ENCODE measurements at regions not wholly inside any gene's neighbourhood (a gene's known extent, or its start where the extent isn't known, plus 50 kb on each side); places are given as distances from the start of the nearest gene placed in this dataset.

DNA sequence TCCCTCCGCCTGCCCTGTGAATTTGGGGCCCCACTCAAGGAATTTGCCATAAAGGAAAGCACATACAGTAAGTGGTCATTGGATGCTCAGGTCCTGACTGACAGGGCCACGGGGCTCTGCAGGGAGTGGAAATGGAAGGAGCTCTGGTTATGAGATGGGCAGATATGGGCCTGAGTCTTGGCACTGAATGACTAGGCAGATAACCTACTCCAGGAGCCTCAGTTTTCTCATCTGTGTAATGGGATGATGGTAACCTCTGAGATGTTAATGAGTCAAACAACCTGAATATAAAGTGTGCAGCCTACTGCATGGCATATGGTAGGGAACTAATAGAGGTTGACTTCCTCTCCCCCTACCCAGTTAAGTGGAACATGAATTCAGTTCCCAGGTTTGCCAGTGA is 56.4 kb upstream of the NAA20 start:
- no peak for DNase-seq (ENCODE audit: low read depth in 2 of 2)
- TF ChIP-seq EZH2 (IDR thresholded peaks at IDR 0.05; ENCODE audit: low read length, missing control alignments), result no peak
- Histone ChIP-seq H3K36me3 (ENCODE audit: control insufficient read depth, insufficient read depth, low read length) (no peaks in the 10 kb centered on the region), H3K79me2 (ENCODE audit: control insufficient read depth, insufficient read depth, low read length) (no peaks in the 10 kb centered on the region), H3K4me3 (replicated peaks in 1 of 4; ENCODE audit: control extremely low read depth in 1 of 4, insufficient read depth in 1 of 4, low read depth in 3 of 4, low read length in 4 of 4) (no peak overlapping the region), H3K27me3 (ENCODE audit: control insufficient read depth, insufficient read depth, low read length) (no peaks in the 10 kb centered on the region), H4K20me1 (ENCODE audit: control insufficient read depth, extremely low read depth, insufficient read depth, low read length) (no peaks in the 10 kb centered on the region), H2AFZ (ENCODE audit: low read length) (no peak overlapping the region), H3K9me3 (ENCODE audit: control insufficient read depth, insufficient read depth, low read depth, low read length) (no peaks in the 10 kb centered on the region), H3K27ac (ENCODE audit: insufficient read depth, low read length) (no peak overlapping the region), H3K4me2 (ENCODE audit: extremely low read depth, insufficient read depth, low read length) (no peak overlapping the region), H3K9ac (ENCODE audit: insufficient read depth, low read length) (no peak overlapping the region), H3K4me1 (ENCODE audit: control insufficient read depth, extremely low read depth, insufficient read depth, low read length) (peaks cover 9% of the 10 kb centered on the region)

- no peak for TF ChIP-seq EZH2 (IDR thresholded peaks at IDR 0.05; ENCODE audit: low read length, missing control alignments)
- TF ChIP-seq, protein P1, sequence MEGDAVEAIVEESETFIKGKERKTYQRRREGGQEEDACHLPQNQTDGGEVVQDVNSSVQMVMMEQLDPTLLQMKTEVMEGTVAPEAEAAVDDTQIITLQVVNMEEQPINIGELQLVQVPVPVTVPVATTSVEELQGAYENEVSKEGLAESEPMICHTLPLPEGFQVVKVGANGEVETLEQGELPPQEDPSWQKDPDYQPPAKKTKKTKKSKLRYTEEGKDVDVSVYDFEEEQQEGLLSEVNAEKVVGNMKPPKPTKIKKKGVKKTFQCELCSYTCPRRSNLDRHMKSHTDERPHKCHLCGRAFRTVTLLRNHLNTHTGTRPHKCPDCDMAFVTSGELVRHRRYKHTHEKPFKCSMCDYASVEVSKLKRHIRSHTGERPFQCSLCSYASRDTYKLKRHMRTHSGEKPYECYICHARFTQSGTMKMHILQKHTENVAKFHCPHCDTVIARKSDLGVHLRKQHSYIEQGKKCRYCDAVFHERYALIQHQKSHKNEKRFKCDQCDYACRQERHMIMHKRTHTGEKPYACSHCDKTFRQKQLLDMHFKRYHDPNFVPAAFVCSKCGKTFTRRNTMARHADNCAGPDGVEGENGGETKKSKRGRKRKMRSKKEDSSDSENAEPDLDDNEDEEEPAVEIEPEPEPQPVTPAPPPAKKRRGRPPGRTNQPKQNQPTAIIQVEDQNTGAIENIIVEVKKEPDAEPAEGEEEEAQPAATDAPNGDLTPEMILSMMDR (conservative IDR thresholded peaks at IDR 0.05 in 1 of 2, IDR thresholded peaks at IDR 0.05 in 1 of 2; ENCODE audit: low read depth in 1 of 2, low read length in 2 of 2), result no peak
- no peaks in the 10 kb centered on the region for H4K20me1 ChIP-seq (ENCODE audit: control insufficient read depth, extremely low read depth, insufficient read depth, low read length)
- no peaks in the 10 kb centered on the region for H3K9me3 ChIP-seq (ENCODE audit: control insufficient read depth, insufficient read depth, low read depth, low read length)
- H3K4me2 ChIP-seq (ENCODE audit: extremely low read depth, insufficient read depth, low read length), result no peak overlapping the region
- H3K27ac ChIP-seq (ENCODE audit: insufficient read depth, low read length), result no peak overlapping the region
- no peak overlapping the region for H2AFZ ChIP-seq (ENCODE audit: low read length)
- H3K4me1 ChIP-seq (ENCODE audit: control insufficient read depth, extremely low read depth, insufficient read depth, low read length), result peaks cover 9% of the 10 kb centered on the region
- no peaks in the 10 kb centered on the region for H3K36me3 ChIP-seq (ENCODE audit: control insufficient read depth, insufficient read depth, low read length)
- H3K79me2 ChIP-seq (ENCODE audit: control insufficient read depth, insufficient read depth, low read length), result no peaks in the 10 kb centered on the region
- H3K4me3 ChIP-seq (replicated peaks in 1 of 4; ENCODE audit: control extremely low read depth in 1 of 4, insufficient read depth in 1 of 4, low read depth in 3 of 4, low read length in 4 of 4), result no peak overlapping the region
- DNase-seq (ENCODE audit: low read depth in 2 of 2), result no peak
- H3K9ac ChIP-seq (ENCODE audit: insufficient read depth, low read length), result no peak overlapping the region
- H3K27me3 ChIP-seq (ENCODE audit: control insufficient read depth, insufficient read depth, low read length), result no peaks in the 10 kb centered on the region
These were observed 55.9 kb upstream of the NAA20 start for GRCh38 chr20:19961293-19961692.

- H3K27me3 ChIP-seq (ENCODE audit: control insufficient read depth, insufficient read depth, low read length), result no peaks in the 10 kb centered on the region
- TF ChIP-seq, protein P1 (conservative IDR thresholded peaks at IDR 0.05 in 1 of 2, IDR thresholded peaks at IDR 0.05 in 1 of 2; ENCODE audit: low read depth in 1 of 2, low read length in 2 of 2), result no peak
- TF ChIP-seq EZH2 (IDR thresholded peaks at IDR 0.05; ENCODE audit: low read length, missing control alignments), result no peak
- H3K4me3 ChIP-seq (replicated peaks in 1 of 4; ENCODE audit: control extremely low read depth in 1 of 4, insufficient read depth in 1 of 4, low read depth in 3 of 4, low read length in 4 of 4), result no peak overlapping the region
- H3K79me2 ChIP-seq (ENCODE audit: control insufficient read depth, insufficient read depth, low read length), result no peaks in the 10 kb centered on the region
- DNase-seq (ENCODE audit: low read depth in 2 of 2), result no peak
- no peaks in the 10 kb centered on the region for H4K20me1 ChIP-seq (ENCODE audit: control insufficient read depth, extremely low read depth, insufficient read depth, low read length)
- H3K36me3 ChIP-seq (ENCODE audit: control insufficient read depth, insufficient read depth, low read length), result no peaks in the 10 kb centered on the region
- H3K9me3 ChIP-seq (ENCODE audit: control insufficient read depth, insufficient read depth, low read depth, low read length), result no peaks in the 10 kb centered on the region
- no peak overlapping the region for H3K27ac ChIP-seq (ENCODE audit: insufficient read depth, low read length)
- H2AFZ ChIP-seq (ENCODE audit: low read length), result no peak overlapping the region
- no peak overlapping the region for H3K9ac ChIP-seq (ENCODE audit: insufficient read depth, low read length)
- H3K4me2 ChIP-seq (ENCODE audit: extremely low read depth, insufficient read depth, low read length), result no peak overlapping the region
- peaks cover 9% of the 10 kb centered on the region for H3K4me1 ChIP-seq (ENCODE audit: control insufficient read depth, extremely low read depth, insufficient read depth, low read length)
These were observed 54.2 kb upstream of the NAA20 start for GRCh38 chr20:19962958-19963357.
